Stomach (tissue), 8 donors: ENCODE measurements at regions not wholly inside any gene's neighbourhood (a gene's known extent, or its start where the extent isn't known, plus 50 kb on each side); places are given as distances from the start of the nearest gene placed in this dataset.

Source experiments
- DNase-seq, 2 donors: peaks; one replicate each; pipeline versions ENCODE4 v3.0.0 to v3.0.0-alpha.2; 2013 to 2019
- H3K27ac ChIP-seq, 5 donors: fragments of 200-600 bp in 4 of 5; sonication (generic) in 4 of 5; one replicate each; pipeline ENCODE4 v1.5.1; 2013 to 2019; ENCODE audit warnings: mild to moderate bottlenecking in 1 of 5, moderate library complexity in 1 of 5
- H3K27me3 ChIP-seq, 3 donors: fragments of 200-600 bp; sonication (generic); one replicate each; pipeline ENCODE4 v1.5.1; 2017 to 2019; ENCODE audit warnings: mixed run types in 1 of 3
- H3K36me3 ChIP-seq, 4 donors: fragments of 200-600 bp; sonication (generic); 1 replicate in 3 of 4; 2 replicates in 1 of 4; pipeline ENCODE4 v1.5.1; 2016 to 2019
- H3K4me1 ChIP-seq, 4 donors: fragments of 200-600 bp; sonication (generic); one replicate each; pipeline ENCODE4 v1.5.1; 2016 to 2019
- H3K4me3 ChIP-seq, 4 donors: fragments of 200-600 bp; sonication (generic) in 3 of 4; one replicate each; pipeline ENCODE4 v1.5.1; 2016 to 2019; ENCODE audit warnings: mild to moderate bottlenecking in 1 of 4
- H3K9me3 ChIP-seq, 4 donors: fragments of 200-600 bp; sonication (generic); one replicate each; pipeline ENCODE4 v1.5.1; 2016 to 2019
- EP300 ChIP-seq: sonication (generic); formaldehyde crosslinking; IDR thresholded peaks from one replicate; pipeline ENCODE4 v1.6.1; 2017; ENCODE audit warnings: antibody characterized with exemption
- POLR2A ChIP-seq, 4 donors: fragments of 450-650 bp; IDR thresholded peaks; one replicate each; pipeline ENCODE4 v1.6.1; 2016; ENCODE audit warnings: antibody characterized with exemption in 4 of 4, control low read depth in 2 of 4, mild to moderate bottlenecking in 1 of 4, moderate library complexity in 1 of 4
- POLR2AphosphoS5 ChIP-seq, 3 donors: sonication (generic); formaldehyde crosslinking; IDR thresholded peaks; one replicate each; pipeline ENCODE4 v1.6.1; 2016; ENCODE audit warnings: antibody characterized with exemption in 3 of 3
- WGBS, 5 donors: extraction: QIAGEN DNeasy Blood & Tissue Kit in 3 of 5; methylation state at CpG; one replicate each; pipeline versions ENCODE4 v1.1.5 to v1.1.7; 2013 to 2018; 5-methylcytosine and 5-hydroxymethylcytosine counted together
- intact Hi-C: fragments of 100-400 bp; cut with DNase I; formaldehyde crosslinking; loops from one replicate; pipeline ENCODE4 v1.15.1; 2023; ENCODE audit warnings: low total_unique reads
- TF ChIP-seq, protein P1 (sequence below), 7 experiments: fragments of 450-650 bp in 4 of 7; fragments of 200-600 bp in 3 of 7; sonication (generic) in 3 of 7; IDR thresholded peaks; one replicate each; pipeline ENCODE4 v1.5.1; 2016 to 2019; ENCODE audit warnings: antibody characterized with exemption in 7 of 7, control low read depth in 2 of 7, mild to moderate bottlenecking in 1 of 7
- donor health status: healthy with polysubstance abuse.
- donor health status: Bipolar disorder and iron deficiency.
- donor health status: healthy.

DNA sequence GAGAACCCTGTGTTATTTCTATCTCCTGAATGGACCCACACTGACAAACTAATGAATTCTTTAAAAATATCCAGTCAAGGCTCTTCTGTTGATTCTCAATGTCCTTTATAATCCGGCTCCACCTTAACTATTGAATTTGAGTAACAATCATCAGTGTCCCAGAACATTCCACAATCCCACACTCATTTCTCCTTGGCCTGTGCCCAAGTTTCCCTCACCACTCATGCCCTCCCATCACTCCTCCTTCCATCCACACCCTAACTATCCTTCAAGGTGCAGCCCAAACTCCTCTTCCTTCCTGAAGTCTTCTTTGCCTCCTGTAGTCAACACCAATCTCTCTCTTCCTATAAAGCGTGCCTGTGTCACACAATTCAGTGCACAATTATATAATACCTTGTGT, 106.1 kb downstream of the NUDT12 start:
- Histone ChIP-seq H3K27ac (no peak overlapping the region), H3K4me3 (no peak overlapping the region), H3K9me3 (no peaks in the 10 kb centered on the region), H3K36me3 (no peaks in the 10 kb centered on the region), H3K27me3 (no peaks in the 10 kb centered on the region), H3K4me1 (no peaks in the 10 kb centered on the region)
- WGBS, 5 donors, result 87 to 96% (median 95%) methylated on average over 2 of the region's 2 CpGs
- intact Hi-C loops, result no loop called here
- no peak for DNase-seq
- TF ChIP-seq, protein P1, sequence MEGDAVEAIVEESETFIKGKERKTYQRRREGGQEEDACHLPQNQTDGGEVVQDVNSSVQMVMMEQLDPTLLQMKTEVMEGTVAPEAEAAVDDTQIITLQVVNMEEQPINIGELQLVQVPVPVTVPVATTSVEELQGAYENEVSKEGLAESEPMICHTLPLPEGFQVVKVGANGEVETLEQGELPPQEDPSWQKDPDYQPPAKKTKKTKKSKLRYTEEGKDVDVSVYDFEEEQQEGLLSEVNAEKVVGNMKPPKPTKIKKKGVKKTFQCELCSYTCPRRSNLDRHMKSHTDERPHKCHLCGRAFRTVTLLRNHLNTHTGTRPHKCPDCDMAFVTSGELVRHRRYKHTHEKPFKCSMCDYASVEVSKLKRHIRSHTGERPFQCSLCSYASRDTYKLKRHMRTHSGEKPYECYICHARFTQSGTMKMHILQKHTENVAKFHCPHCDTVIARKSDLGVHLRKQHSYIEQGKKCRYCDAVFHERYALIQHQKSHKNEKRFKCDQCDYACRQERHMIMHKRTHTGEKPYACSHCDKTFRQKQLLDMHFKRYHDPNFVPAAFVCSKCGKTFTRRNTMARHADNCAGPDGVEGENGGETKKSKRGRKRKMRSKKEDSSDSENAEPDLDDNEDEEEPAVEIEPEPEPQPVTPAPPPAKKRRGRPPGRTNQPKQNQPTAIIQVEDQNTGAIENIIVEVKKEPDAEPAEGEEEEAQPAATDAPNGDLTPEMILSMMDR (IDR thresholded peaks at IDR 0.05), result no peak
- TF ChIP-seq POLR2AphosphoS5 (IDR thresholded peaks at IDR 0.05), result no peak

GRCh38 chr5:103455796-103456195, 106.8 kb downstream of the NUDT12 start:
- Histone ChIP-seq H3K36me3 (no peaks in the 10 kb centered on the region), H3K4me3 (no peak overlapping the region), H3K4me1 (no peaks in the 10 kb centered on the region), H3K27me3 (no peaks in the 10 kb centered on the region), H3K27ac (no peak overlapping the region), H3K9me3 (no peaks in the 10 kb centered on the region)
- 84 to 90% (median 86%) methylated on average over 2 of the region's 2 CpGs for WGBS, 5 donors
- TF ChIP-seq POLR2AphosphoS5 (IDR thresholded peaks at IDR 0.05), result no peak
- no peak for TF ChIP-seq POLR2A (IDR thresholded peaks at IDR 0.05)
- TF ChIP-seq, protein P1 (IDR thresholded peaks at IDR 0.05), result no peak
- no peak for TF ChIP-seq EP300
- intact Hi-C loops, result no loop called here
- DNase-seq, result no peak

- Histone ChIP-seq H3K9me3 (no peaks in the 10 kb centered on the region), H3K36me3 (no peaks in the 10 kb centered on the region), H3K4me3 (no peak overlapping the region), H3K27ac (no peak overlapping the region), H3K4me1 (no peaks in the 10 kb centered on the region), H3K27me3 (no peaks in the 10 kb centered on the region)
- DNase-seq, result no peak
- TF ChIP-seq, protein P1 (IDR thresholded peaks at IDR 0.05), result no peak
- no peak for TF ChIP-seq POLR2AphosphoS5 (IDR thresholded peaks at IDR 0.05)
- TF ChIP-seq POLR2A (IDR thresholded peaks at IDR 0.05), result no peak
- no peak for TF ChIP-seq EP300
- intact Hi-C loops, result no loop called here
- 52 to 72% (median 57%) methylated on average over 2 of the region's 2 CpGs for WGBS, 5 donors
Observed at GRCh38 chr5:103454770-103455169, 107.8 kb downstream of the NUDT12 start.

- H3K27ac ChIP-seq, result no peak overlapping the region
- no peaks in the 10 kb centered on the region for H3K27me3 ChIP-seq
- H3K4me3 ChIP-seq, result no peak overlapping the region
- no peaks in the 10 kb centered on the region for H3K9me3 ChIP-seq
- 28 to 85% (median 59%) methylated on average over 1 of the region's 1 CpG for WGBS, 5 donors
- intact Hi-C loops, result no loop called here
- H3K4me1 ChIP-seq, result no peaks in the 10 kb centered on the region
- DNase-seq, result no peak
- TF ChIP-seq POLR2A (IDR thresholded peaks at IDR 0.05), result no peak
- no peak for TF ChIP-seq POLR2AphosphoS5 (IDR thresholded peaks at IDR 0.05)
- no peak for TF ChIP-seq EP300
- TF ChIP-seq, protein P1 (IDR thresholded peaks at IDR 0.05), result no peak
- no peaks in the 10 kb centered on the region for H3K36me3 ChIP-seq
Observed at GRCh38 chr5:103452666-103453065, 109.9 kb downstream of the NUDT12 start.
